GM12864 (cell line): ENCODE measurements at regions not wholly inside any gene's neighbourhood (a gene's known extent, or its start where the extent isn't known, plus 50 kb on each side); places are given as distances from the start of the nearest gene placed in this dataset.

Source experiments
- DNase-seq: peaks from one replicate; pipeline ENCODE4 v3.0.0-alpha.2; 2011; ENCODE audit warnings: low read depth
- H3K4me3 ChIP-seq: 2 replicates; pipeline ENCODE4 v1.5.1; 2011; ENCODE audit warnings: mild to moderate bottlenecking, low read depth, low read length, control low read depth
- CTCF ChIP-seq: IDR thresholded peaks from 2 replicates; pipeline ENCODE4 v1.5.1; 2011; ENCODE audit warnings: low read depth, mild to moderate bottlenecking, moderate library complexity, low read length, control low read depth, inconsistent platforms; ENCODE audit errors: missing control alignments

DNA sequence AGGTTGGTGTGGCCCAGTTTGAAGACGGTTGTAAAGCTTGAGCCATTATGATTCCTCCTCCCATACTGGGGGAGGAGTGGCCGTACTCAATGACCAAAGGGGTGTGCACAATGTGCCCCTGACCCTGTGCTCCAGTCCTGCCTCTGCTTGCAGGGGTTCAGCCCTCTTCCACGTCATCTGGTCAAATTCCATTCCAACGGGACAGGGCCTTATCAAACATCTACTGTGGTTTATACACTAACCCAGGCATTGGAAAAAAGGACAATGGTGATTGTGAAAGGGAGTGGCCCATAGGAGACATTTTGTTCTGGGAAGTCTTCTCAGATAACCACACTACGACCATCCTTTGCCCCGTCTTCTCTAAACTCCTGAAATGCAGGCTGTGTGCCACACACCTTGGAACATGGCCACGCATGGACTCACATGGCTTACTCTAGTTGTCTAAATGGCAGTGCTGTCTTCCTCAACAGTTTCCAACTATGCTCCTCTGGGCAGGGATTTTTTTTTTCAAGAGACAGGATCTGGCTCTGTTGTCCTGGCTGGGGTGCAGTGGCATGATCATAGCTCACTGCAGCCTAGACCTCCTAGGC, 103.0 kb downstream of the JCAD start:
- no peak for TF ChIP-seq CTCF
- H3K4me3 ChIP-seq: no peak overlapping the region
- no peak for DNase-seq

- no peak for DNase-seq
- no peak overlapping the region for H3K4me3 ChIP-seq
- no peak for TF ChIP-seq CTCF
Measured at GRCh38 chr10:29955329-29955935, 104.0 kb downstream of the JCAD start.

- no peak overlapping the region for H3K4me3 ChIP-seq
- no peak for DNase-seq
- no peak for TF ChIP-seq CTCF
Measured at GRCh38 chr10:29951441-29951931, 107.9 kb downstream of the JCAD start.

GRCh38 chr10:29950391-29950790, 109.0 kb downstream of the JCAD start:
- no peak for TF ChIP-seq CTCF
- DNase-seq: no peak
- H3K4me3 ChIP-seq: no peak overlapping the region

GRCh38 chr10:29949411-29950011, 109.9 kb downstream of the JCAD start:
- no peak for DNase-seq
- TF ChIP-seq CTCF: no peak
- H3K4me3 ChIP-seq: no peak overlapping the region

- H3K4me3 ChIP-seq: no peak overlapping the region
- DNase-seq: no peak
- TF ChIP-seq CTCF: no peak
Measured at GRCh38 chr10:29948881-29949355, 110.5 kb downstream of the JCAD start.
